ENCODE measurements at regions not wholly inside any gene's neighbourhood (a gene's known extent, or its start where the extent isn't known, plus 50 kb on each side); places are given as distances from the start of the nearest gene placed in this dataset.

- no peak for DNase-seq (ENCODE audit: extremely low read depth, low read depth)
- no peak for TF ChIP-seq CTCF (IDR thresholded peaks at IDR 0.05; ENCODE audit: low read depth, low read length)
These were observed 346.0 kb downstream of the CYRIA start for GRCh38 chr2:16319551-16320121.

GRCh38 chr2:16318474-16319195 lies 347.0 kb downstream of the CYRIA start:
- no peak for TF ChIP-seq CTCF (IDR thresholded peaks at IDR 0.05; ENCODE audit: low read depth, low read length)
- DNase-seq (ENCODE audit: extremely low read depth, low read depth) = no peak

GRCh38 chr2:16318051-16318450 lies 347.6 kb downstream of the CYRIA start:
- TF ChIP-seq CTCF (IDR thresholded peaks at IDR 0.05; ENCODE audit: low read depth, low read length) = no peak
- DNase-seq (ENCODE audit: extremely low read depth, low read depth) = no peak

GRCh38 chr2:16317211-16317830 lies 348.3 kb downstream of the CYRIA start:
- TF ChIP-seq CTCF (IDR thresholded peaks at IDR 0.05; ENCODE audit: low read depth, low read length) = no peak
- no peak for DNase-seq (ENCODE audit: extremely low read depth, low read depth)

- TF ChIP-seq CTCF (IDR thresholded peaks at IDR 0.05; ENCODE audit: low read depth, low read length) = no peak
- DNase-seq (ENCODE audit: extremely low read depth, low read depth) = no peak
These were observed 349.0 kb downstream of the CYRIA start for GRCh38 chr2:16316456-16317210.

GRCh38 chr2:16315908-16316307 lies 349.7 kb downstream of the CYRIA start:
- no peak for DNase-seq (ENCODE audit: extremely low read depth, low read depth)
- TF ChIP-seq CTCF (IDR thresholded peaks at IDR 0.05; ENCODE audit: low read depth, low read length) = no peak

- TF ChIP-seq CTCF (IDR thresholded peaks at IDR 0.05; ENCODE audit: low read depth, low read length) = no peak
- no peak for DNase-seq (ENCODE audit: extremely low read depth, low read depth)
These were observed 350.2 kb downstream of the CYRIA start for GRCh38 chr2:16315458-16315835.
